B cell (primary cell): ENCODE measurements at regions not wholly inside any gene's neighbourhood (a gene's known extent, or its start where the extent isn't known, plus 50 kb on each side); places are given as distances from the start of the nearest gene placed in this dataset.

ENCODE experiments used
- ATAC-seq: fragments of 200-7000 bp; cut with Tn5 transposase; one replicate; pipeline ENCODE4 v1.10.0; 2021; ENCODE audit warnings: low read depth, mild to moderate bottlenecking, moderate number of reproducible peaks, moderate library complexity
- CTCF ChIA-PET: fragments of 350-600 bp; sonication (Branson Sonifier 250); formaldehyde crosslinking; loops from one replicate; lab custom pipeline; 2021; ENCODE audit warnings: antibody characterized with exemption, inconsistent platforms; lab: Charles Lee
- POLR2A ChIA-PET: fragments of 350-600 bp; sonication (Branson Sonifier 250); formaldehyde crosslinking; loops from one replicate; lab custom pipeline; 2021; ENCODE audit warnings: antibody characterized with exemption; lab: Charles Lee
- DNase-seq: peaks from one replicate; pipeline ENCODE4 v3.0.0; 2013
- H2AFZ ChIP-seq: 2 replicates; pipeline ENCODE4 v1.6.1; 2012; ENCODE audit warnings: mild to moderate bottlenecking, low read depth, low read length; ENCODE audit not compliant: insufficient read depth, poor library complexity, severe bottlenecking
- H3K27ac ChIP-seq, 2 donors: 1 replicate in 1 of 2; 2 replicates in 1 of 2; pipeline ENCODE4 v1.5.1; 2012 to 2013; ENCODE audit warnings: low read length in 2 of 2, mild to moderate bottlenecking in 2 of 2, moderate library complexity in 1 of 2
- H3K27me3 ChIP-seq, 4 experiments: fragments of 200-600 bp in 1 of 4; sonication (generic) in 1 of 4; replicated peaks in 1 of 4; 1 replicate in 2 of 4; 2 replicates in 2 of 4; pipeline versions ENCODE4 v1.6.1 to v1.7.0; 2013 to 2016; ENCODE audit warnings: low read length in 3 of 4, mild to moderate bottlenecking in 2 of 4, mixed read lengths in 1 of 4, moderate library complexity in 1 of 4; ENCODE audit not compliant: insufficient read depth in 4 of 4, control insufficient read depth in 3 of 4; ENCODE audit errors: control extremely low read depth in 1 of 4
- H3K36me3 ChIP-seq, 2 experiments: replicated peaks in 1 of 2; 1 replicate in 1 of 2; 2 replicates in 1 of 2; pipeline versions ENCODE4 v1.6.1 to v1.7.1; 2013; ENCODE audit warnings: low read length in 1 of 2; ENCODE audit not compliant: insufficient read depth in 2 of 2, control insufficient read depth in 1 of 2; ENCODE audit errors: control extremely low read depth in 1 of 2, extremely low read depth in 1 of 2
- H3K4me1 ChIP-seq, 2 donors: fragments of 200-600 bp in 1 of 2; sonication (generic) in 1 of 2; 1 replicate in 1 of 2; 2 replicates in 1 of 2; pipeline versions ENCODE4 v1.5.1 to v1.6.1; 2013 to 2017; ENCODE audit warnings: low read length in 2 of 2; ENCODE audit not compliant: control insufficient read depth in 2 of 2, insufficient read depth in 2 of 2
- H3K4me2 ChIP-seq: replicated peaks from 2 replicates; pipeline ENCODE3; 2012; ENCODE audit warnings: mild to moderate bottlenecking, low read depth, low read length; ENCODE audit not compliant: poor library complexity, severe bottlenecking
- H3K4me3 ChIP-seq, 5 experiments: fragments of 200-600 bp in 1 of 5; sonication (generic) in 1 of 5; 1 replicate in 3 of 5; 2 replicates in 2 of 5; pipeline versions ENCODE4 v1.5.1 to v1.7.0; 2011 to 2016; ENCODE audit warnings: low read length in 4 of 5, mild to moderate bottlenecking in 4 of 5, low read depth in 2 of 5, control low read depth in 1 of 5, moderate library complexity in 1 of 5; ENCODE audit not compliant: insufficient read depth in 1 of 5; ENCODE audit errors: control extremely low read depth in 1 of 5, extremely low read depth in 1 of 5
- H3K79me2 ChIP-seq: fragments of 200-600 bp; sonication (generic); one replicate; pipeline ENCODE4 v1.6.0; 2016; ENCODE audit warnings: low read length; ENCODE audit not compliant: control insufficient read depth, insufficient read depth
- H3K9ac ChIP-seq: fragments of 200-600 bp; sonication (generic); 2 replicates; pipeline ENCODE4 v1.6.1; 2017; ENCODE audit warnings: mild to moderate bottlenecking, low read length, moderate library complexity
- H3K9me3 ChIP-seq, 3 donors: one replicate each; pipeline versions ENCODE4 v1.6.1 to v1.7.1; 2013; ENCODE audit warnings: low read length in 2 of 3; ENCODE audit not compliant: control insufficient read depth in 2 of 3, insufficient read depth in 1 of 3; ENCODE audit errors: control extremely low read depth in 1 of 3
- H4K20me1 ChIP-seq: 2 replicates; pipeline ENCODE4 v1.6.0; 2012; ENCODE audit warnings: mild to moderate bottlenecking, low read length; ENCODE audit not compliant: insufficient read depth, control insufficient read depth, poor library complexity, severe bottlenecking
- H3K27ac Mint-ChIP-seq: one replicate; pipeline ENCODE4 v1.8.0; 2021; ENCODE audit warnings: mixed read lengths
- H3K27me3 Mint-ChIP-seq: one replicate; pipeline ENCODE4 v1.8.0; 2021; ENCODE audit warnings: mixed read lengths
- H3K4me1 Mint-ChIP-seq: one replicate; pipeline ENCODE4 v1.8.0; 2021; ENCODE audit warnings: mixed read lengths
- H3K4me3 Mint-ChIP-seq: one replicate; pipeline ENCODE4 v1.8.0; 2021; ENCODE audit warnings: mixed read lengths
- H3K9me3 Mint-ChIP-seq: one replicate; pipeline ENCODE4 v1.8.0; 2022; ENCODE audit warnings: mixed read lengths; ENCODE audit not compliant: insufficient read depth
- EZH2 ChIP-seq: IDR thresholded peaks from 2 replicates; pipeline ENCODE4 v1.6.1; 2012; ENCODE audit warnings: borderline replicate concordance, low read depth, mild to moderate bottlenecking, moderate library complexity, low read length; ENCODE audit not compliant: insufficient read depth, poor library complexity, severe bottlenecking
- WGBS: methylation state at CpG from one replicate; pipeline ENCODE4 v1.1.5; 2013; ENCODE audit warnings: missing lambda C conversion rate; ENCODE audit not compliant: insufficient coverage; 5-methylcytosine and 5-hydroxymethylcytosine counted together
- intact Hi-C: fragments of 100-400 bp; cut with micrococcal nuclease; formaldehyde crosslinking; loops from one replicate; pipeline ENCODE4 v1.10.0; 2022
- TF ChIP-seq, protein P1 (sequence below): fragments of 200-600 bp; IDR thresholded peaks from one replicate; pipeline ENCODE4 v1.8.0; 2022; ENCODE audit warnings: antibody characterized with exemption, mild to moderate bottlenecking

DNA sequence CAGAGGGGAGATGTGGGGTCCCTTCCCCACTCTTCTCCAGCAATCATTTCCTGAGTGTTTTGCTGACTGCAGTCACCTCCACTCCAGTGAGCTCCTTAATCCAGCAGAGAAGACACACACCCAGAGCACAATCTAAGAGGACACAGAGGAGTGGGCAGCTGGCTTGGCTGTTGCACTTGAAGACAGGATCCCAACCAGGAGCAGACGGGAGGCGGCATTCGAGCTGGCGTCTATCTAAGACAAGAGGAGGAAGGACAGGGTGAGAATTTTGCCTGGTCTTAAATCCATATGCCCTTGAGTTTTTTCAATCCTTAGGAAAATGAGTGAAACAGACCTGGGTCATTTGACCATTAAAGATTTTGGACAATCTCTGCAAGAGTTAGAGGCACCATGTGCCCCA is 56.1 kb upstream of the SIM2 start:
- intact Hi-C loops, result no loop called here
- Histone ChIP-seq H3K36me3 (no peaks in the 10 kb centered on the region), H3K9me3 (peaks cover 0 to 4% (median 1%) of the 10 kb centered on the region in 3 donors), H3K4me3 (no peak overlapping the region), H3K9ac (no peak overlapping the region), H3K4me2 (no peak overlapping the region), H4K20me1 (no peaks in the 10 kb centered on the region), H3K27me3 (peaks cover 0 to 2% (median 0%) of the 10 kb centered on the region in 4 experiments), H3K27ac (no peak overlapping the region), H3K79me2 (no peaks in the 10 kb centered on the region), H2AFZ (no peak overlapping the region), H3K4me1 (no peaks in the 10 kb centered on the region)
- ATAC-seq, result no peak
- ChIA-PET CTCF (interaction anchor here (2.7 kb wide), 1 partner anchor 12 kb away, joined by 9 read pairs; no protein-coding TSS in a partner anchor), POLR2A (no interaction called here)
- Mint-ChIP-seq H3K4me1 (no peaks in the 10 kb centered on the region), H3K9me3 (peaks cover 4% of the 10 kb centered on the region), H3K27ac (no peak overlapping the region), H3K27me3 (peaks cover 10% of the 10 kb centered on the region), H3K4me3 (no peak overlapping the region)
- WGBS, result 98% methylated on average over 4 of the region's 4 CpGs
- no peak for DNase-seq
- TF ChIP-seq, protein P1, sequence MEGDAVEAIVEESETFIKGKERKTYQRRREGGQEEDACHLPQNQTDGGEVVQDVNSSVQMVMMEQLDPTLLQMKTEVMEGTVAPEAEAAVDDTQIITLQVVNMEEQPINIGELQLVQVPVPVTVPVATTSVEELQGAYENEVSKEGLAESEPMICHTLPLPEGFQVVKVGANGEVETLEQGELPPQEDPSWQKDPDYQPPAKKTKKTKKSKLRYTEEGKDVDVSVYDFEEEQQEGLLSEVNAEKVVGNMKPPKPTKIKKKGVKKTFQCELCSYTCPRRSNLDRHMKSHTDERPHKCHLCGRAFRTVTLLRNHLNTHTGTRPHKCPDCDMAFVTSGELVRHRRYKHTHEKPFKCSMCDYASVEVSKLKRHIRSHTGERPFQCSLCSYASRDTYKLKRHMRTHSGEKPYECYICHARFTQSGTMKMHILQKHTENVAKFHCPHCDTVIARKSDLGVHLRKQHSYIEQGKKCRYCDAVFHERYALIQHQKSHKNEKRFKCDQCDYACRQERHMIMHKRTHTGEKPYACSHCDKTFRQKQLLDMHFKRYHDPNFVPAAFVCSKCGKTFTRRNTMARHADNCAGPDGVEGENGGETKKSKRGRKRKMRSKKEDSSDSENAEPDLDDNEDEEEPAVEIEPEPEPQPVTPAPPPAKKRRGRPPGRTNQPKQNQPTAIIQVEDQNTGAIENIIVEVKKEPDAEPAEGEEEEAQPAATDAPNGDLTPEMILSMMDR, result no peak
- no peak for TF ChIP-seq EZH2

DNA sequence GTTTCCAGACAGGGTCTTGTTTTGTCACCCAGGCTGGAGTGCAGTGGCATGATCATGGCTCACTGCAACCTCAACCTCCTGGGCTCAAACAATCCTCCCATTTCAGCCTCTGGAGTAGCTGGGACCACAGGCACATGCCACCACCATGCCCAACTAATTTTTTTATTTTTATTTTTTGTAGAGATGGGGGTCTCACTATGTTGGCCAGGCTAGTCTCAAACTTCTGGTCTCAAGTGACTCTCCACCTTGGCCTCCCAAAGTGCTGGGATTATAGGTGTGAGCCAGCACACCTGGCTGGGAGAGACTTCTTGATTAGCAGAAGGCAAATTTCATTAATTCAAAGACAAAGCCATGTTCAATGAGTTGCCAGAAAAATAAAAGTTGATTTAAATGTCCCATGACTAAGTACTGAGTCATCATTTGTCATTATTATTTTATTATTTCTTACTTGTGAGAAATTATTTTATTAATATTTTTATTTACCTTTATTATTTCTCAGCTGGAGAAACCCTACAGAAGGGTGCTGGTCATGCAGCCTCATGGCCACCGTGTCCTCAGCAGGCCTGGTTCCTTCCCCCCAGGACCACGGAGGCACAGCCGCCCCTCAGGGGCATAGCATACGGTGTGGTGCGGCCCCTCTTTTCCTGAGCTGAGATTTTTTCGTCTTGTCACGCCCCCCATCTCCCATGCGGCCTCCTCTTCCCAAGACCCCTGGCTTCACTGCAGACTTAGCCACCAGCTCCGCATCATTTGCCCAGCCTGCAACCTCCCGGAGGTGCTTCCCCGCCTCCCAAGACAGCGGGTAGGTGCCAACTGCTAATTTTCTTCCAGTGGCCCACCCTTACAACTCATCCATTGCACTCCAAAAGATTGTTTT is 55.3 kb upstream of the SIM2 start:
- H3K9me3 Mint-ChIP-seq, result peaks cover 4% of the 10 kb centered on the region
- Histone ChIP-seq H3K36me3 (no peaks in the 10 kb centered on the region), H3K9ac (no peak overlapping the region), H3K4me1 (no peaks in the 10 kb centered on the region), H3K4me3 (no peak overlapping the region), H3K27me3 (peaks cover 0 to 2% (median 0%) of the 10 kb centered on the region in 4 experiments), H4K20me1 (no peaks in the 10 kb centered on the region), H3K4me2 (no peak overlapping the region), H3K9me3 (peaks cover 0 to 4% (median 0%) of the 10 kb centered on the region in 3 donors), H3K79me2 (no peaks in the 10 kb centered on the region), H2AFZ (no peak overlapping the region), H3K27ac (no peak overlapping the region)
- TF ChIP-seq, protein P1, result no peak
- no peak for TF ChIP-seq EZH2
- 84% methylated on average over 8 of the region's 12 CpGs for WGBS
- ATAC-seq (no peak), DNase-seq (no peak)
- no peak overlapping the region for H3K4me3 Mint-ChIP-seq
- H3K27ac Mint-ChIP-seq, result no peak overlapping the region
- CTCF ChIA-PET, result interaction anchor here (1.0 to 2.7 kb wide), 2 partner anchors 13 to 19 kb away, joined by 4 to 9 read pairs; no protein-coding TSS in a partner anchor
- intact Hi-C loops, result no loop called here
- POLR2A ChIA-PET, result no interaction called here
- peaks cover 12% of the 10 kb centered on the region for H3K27me3 Mint-ChIP-seq
- no peaks in the 10 kb centered on the region for H3K4me1 Mint-ChIP-seq
